Stimulated activated CD8-positive, alpha-beta memory T cell treated with anti-CD3 and anti-CD28 coated beads, Interleukin-15, amount 100 ng/mL, for 1 hour (primary cell): ENCODE measurements at regions not wholly inside any gene's neighbourhood (a gene's known extent, or its start where the extent isn't known, plus 50 kb on each side); places are given as distances from the start of the nearest gene placed in this dataset.

ENCODE experiments used
- DNase-seq: peaks from one replicate; pipeline ENCODE4 v3.0.0-alpha.2; 2020; ENCODE audit warnings: low read depth

GRCh38 chr2:180208841-180209240 is 201.7 kb upstream of the CWC22 start:
- no peak for DNase-seq

- no peak for DNase-seq
Observed at GRCh38 chr2:180205621-180206235, 198.6 kb upstream of the CWC22 start.

- no peak for DNase-seq
Observed at GRCh38 chr2:180203972-180204371, 196.9 kb upstream of the CWC22 start.

- DNase-seq, result no peak
Observed at GRCh38 chr2:180202467-180202951, 195.4 kb upstream of the CWC22 start.

GRCh38 chr2:180196419-180196977 is 189.4 kb upstream of the CWC22 start:
- DNase-seq, result no peak

GRCh38 chr2:180195847-180196246 is 188.8 kb upstream of the CWC22 start:
- no peak for DNase-seq

GRCh38 chr2:180191432-180192124 is 184.5 kb upstream of the CWC22 start:
- no peak for DNase-seq

- no peak for DNase-seq
Observed at GRCh38 chr2:180190851-180191250, 183.8 kb upstream of the CWC22 start.

- no peak for DNase-seq
Observed at GRCh38 chr2:180187611-180188010, 180.5 kb upstream of the CWC22 start.

GRCh38 chr2:180184506-180184905 is 177.4 kb upstream of the CWC22 start:
- DNase-seq, result no peak

- DNase-seq, result no peak
Observed at GRCh38 chr2:180180511-180180910, 173.4 kb upstream of the CWC22 start.

GRCh38 chr2:180177534-180177933 is 170.4 kb upstream of the CWC22 start:
- DNase-seq, result no peak

- no peak for DNase-seq
Observed at GRCh38 chr2:180175736-180176135, 168.6 kb upstream of the CWC22 start.

GRCh38 chr2:180174580-180174979 is 167.5 kb upstream of the CWC22 start:
- no peak for DNase-seq

- DNase-seq, result no peak
Observed at GRCh38 chr2:180169474-180169873, 162.4 kb upstream of the CWC22 start.

- no peak for DNase-seq
Observed at GRCh38 chr2:180161415-180161814, 154.3 kb upstream of the CWC22 start.

- DNase-seq, result no peak
Observed at GRCh38 chr2:180159921-180160320, 152.8 kb upstream of the CWC22 start.

GRCh38 chr2:180158961-180159360 is 151.9 kb upstream of the CWC22 start:
- no peak for DNase-seq

GRCh38 chr2:180156651-180157050 is 149.6 kb upstream of the CWC22 start:
- no peak for DNase-seq

- DNase-seq, result no peak
Observed at GRCh38 chr2:180150606-180151005, 143.5 kb upstream of the CWC22 start.

- no peak for DNase-seq
Observed at GRCh38 chr2:180146541-180146940, 139.4 kb upstream of the CWC22 start.

GRCh38 chr2:180146114-180146513 is 139.0 kb upstream of the CWC22 start:
- DNase-seq, result no peak

- no peak for DNase-seq
Observed at GRCh38 chr2:180145163-180145562, 138.1 kb upstream of the CWC22 start.
